Neutrophil (primary cell): ENCODE measurements at regions not wholly inside any gene's neighbourhood (a gene's known extent, or its start where the extent isn't known, plus 50 kb on each side); places are given as distances from the start of the nearest gene placed in this dataset.

Source experiments
- H3K27ac ChIP-seq: fragments of 200-600 bp; sonication (generic); 2 replicates; pipeline ENCODE4 v1.5.1; 2016; ENCODE audit warnings: mild to moderate bottlenecking, moderate library complexity
- H3K27me3 ChIP-seq: fragments of 200-600 bp; sonication (generic); 2 replicates; pipeline ENCODE4 v1.6.0; 2016; ENCODE audit warnings: mild to moderate bottlenecking
- H3K36me3 ChIP-seq: fragments of 200-600 bp; sonication (generic); 2 replicates; pipeline ENCODE4 v1.5.1; 2017
- H3K4me1 ChIP-seq, 2 experiments: fragments of 200-600 bp in 1 of 2; sonication (generic) in 1 of 2; 1 replicate in 1 of 2; 2 replicates in 1 of 2; pipeline versions ENCODE4 v1.5.1 to v1.6.1; 2013 to 2016; ENCODE audit warnings: low read depth in 1 of 2, low read length in 1 of 2, mild to moderate bottlenecking in 1 of 2, moderate library complexity in 1 of 2; ENCODE audit not compliant: control insufficient read depth in 1 of 2, insufficient read depth in 1 of 2
- H3K4me3 ChIP-seq, 2 experiments: fragments of 200-600 bp in 1 of 2; sonication (generic) in 1 of 2; 1 replicate in 1 of 2; 2 replicates in 1 of 2; pipeline ENCODE4 v1.5.1; 2013 to 2016; ENCODE audit warnings: low read depth in 1 of 2, low read length in 1 of 2, mild to moderate bottlenecking in 1 of 2, moderate library complexity in 1 of 2
- H3K9me3 ChIP-seq: fragments of 200-600 bp; sonication (generic); 2 replicates; pipeline ENCODE4 v1.5.1; 2016
- TF ChIP-seq, protein P1 (sequence below): fragments of 200-600 bp; sonication (generic); IDR thresholded peaks from 2 replicates; pipeline ENCODE4 v1.5.1; 2016; ENCODE audit warnings: antibody characterized with exemption

GRCh38 chr5:72613515-72613914 is 106.3 kb upstream of the ZNF366 start:
- Histone ChIP-seq H3K9me3 (no peaks in the 10 kb centered on the region), H3K4me3 (no peak overlapping the region), H3K36me3 (no peaks in the 10 kb centered on the region), H3K27me3 (peaks cover 14% of the 10 kb centered on the region), H3K27ac (no peak overlapping the region), H3K4me1 (no peaks in the 10 kb centered on the region)
- TF ChIP-seq, protein P1, sequence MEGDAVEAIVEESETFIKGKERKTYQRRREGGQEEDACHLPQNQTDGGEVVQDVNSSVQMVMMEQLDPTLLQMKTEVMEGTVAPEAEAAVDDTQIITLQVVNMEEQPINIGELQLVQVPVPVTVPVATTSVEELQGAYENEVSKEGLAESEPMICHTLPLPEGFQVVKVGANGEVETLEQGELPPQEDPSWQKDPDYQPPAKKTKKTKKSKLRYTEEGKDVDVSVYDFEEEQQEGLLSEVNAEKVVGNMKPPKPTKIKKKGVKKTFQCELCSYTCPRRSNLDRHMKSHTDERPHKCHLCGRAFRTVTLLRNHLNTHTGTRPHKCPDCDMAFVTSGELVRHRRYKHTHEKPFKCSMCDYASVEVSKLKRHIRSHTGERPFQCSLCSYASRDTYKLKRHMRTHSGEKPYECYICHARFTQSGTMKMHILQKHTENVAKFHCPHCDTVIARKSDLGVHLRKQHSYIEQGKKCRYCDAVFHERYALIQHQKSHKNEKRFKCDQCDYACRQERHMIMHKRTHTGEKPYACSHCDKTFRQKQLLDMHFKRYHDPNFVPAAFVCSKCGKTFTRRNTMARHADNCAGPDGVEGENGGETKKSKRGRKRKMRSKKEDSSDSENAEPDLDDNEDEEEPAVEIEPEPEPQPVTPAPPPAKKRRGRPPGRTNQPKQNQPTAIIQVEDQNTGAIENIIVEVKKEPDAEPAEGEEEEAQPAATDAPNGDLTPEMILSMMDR: no peak

- H3K27ac ChIP-seq: no peak overlapping the region
- H3K36me3 ChIP-seq: no peaks in the 10 kb centered on the region
- peaks cover 14% of the 10 kb centered on the region for H3K27me3 ChIP-seq
- H3K4me1 ChIP-seq: no peaks in the 10 kb centered on the region
- no peaks in the 10 kb centered on the region for H3K9me3 ChIP-seq
- no peak overlapping the region for H3K4me3 ChIP-seq
- TF ChIP-seq, protein P1: no peak
Measured at GRCh38 chr5:72612810-72613209, 105.6 kb upstream of the ZNF366 start.

DNA sequence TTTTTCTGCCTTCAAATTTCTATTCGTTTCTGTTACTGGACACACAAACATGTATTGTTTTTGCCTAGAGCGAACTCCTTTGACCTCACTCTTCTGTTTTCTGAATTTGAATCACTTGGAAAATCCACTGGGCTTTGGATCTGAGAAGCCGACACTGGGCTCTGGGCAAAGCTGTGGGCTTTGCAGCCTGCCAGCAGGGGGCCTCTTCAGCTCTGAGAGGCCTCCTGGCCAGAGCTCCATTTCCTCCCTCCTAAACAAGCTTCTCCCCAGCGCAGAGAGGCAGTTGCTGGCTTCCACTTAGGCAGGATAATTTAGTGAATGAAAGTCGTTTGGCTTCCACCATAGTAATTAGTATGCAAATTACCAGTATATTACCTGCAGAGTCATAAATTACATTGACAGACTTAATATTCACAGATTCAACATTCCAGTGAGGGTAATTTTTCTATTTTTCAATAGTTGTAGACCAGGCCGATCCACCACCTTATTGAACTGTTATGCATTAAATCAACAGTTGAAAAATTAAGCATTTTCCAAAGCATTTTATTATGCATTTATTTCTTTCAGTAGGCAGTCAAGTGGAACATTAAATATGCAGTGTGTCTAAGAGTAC is 104.0 kb upstream of the ZNF366 start:
- Histone ChIP-seq H3K4me3 (no peak overlapping the region), H3K36me3 (no peaks in the 10 kb centered on the region), H3K27me3 (peaks cover 14% of the 10 kb centered on the region), H3K27ac (no peak overlapping the region), H3K4me1 (no peaks in the 10 kb centered on the region), H3K9me3 (no peaks in the 10 kb centered on the region)
- TF ChIP-seq, protein P1: peak; percentile 26

GRCh38 chr5:72608926-72609325 is 101.7 kb upstream of the ZNF366 start:
- Histone ChIP-seq H3K4me3 (no peak overlapping the region), H3K4me1 (no peaks in the 10 kb centered on the region), H3K27ac (no peak overlapping the region), H3K9me3 (no peaks in the 10 kb centered on the region), H3K27me3 (peaks cover 14% of the 10 kb centered on the region), H3K36me3 (no peaks in the 10 kb centered on the region)
- TF ChIP-seq, protein P1: no peak

DNA sequence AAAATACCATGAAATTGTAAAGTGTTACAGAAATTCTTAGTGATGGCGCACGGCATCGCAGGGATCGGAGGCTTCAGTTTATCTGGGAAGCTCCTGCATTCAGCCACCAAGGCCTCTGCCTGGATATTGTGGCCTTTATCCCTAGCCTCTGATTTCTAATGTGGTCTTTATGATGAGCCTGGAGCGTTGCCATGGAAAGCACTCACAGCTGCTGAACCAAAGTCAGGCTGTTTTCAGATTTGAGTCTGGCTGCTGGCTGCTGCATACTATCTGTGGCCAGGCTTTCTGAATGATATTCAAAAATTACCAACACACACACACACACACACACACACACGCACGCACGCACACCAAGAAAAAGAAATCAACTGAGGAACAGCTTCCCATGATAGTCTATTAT is 101.1 kb upstream of the ZNF366 start:
- Histone ChIP-seq H3K4me1 (no peaks in the 10 kb centered on the region), H3K4me3 (no peak overlapping the region), H3K9me3 (no peaks in the 10 kb centered on the region), H3K27me3 (peaks cover 14% of the 10 kb centered on the region), H3K27ac (no peak overlapping the region), H3K36me3 (no peaks in the 10 kb centered on the region)
- TF ChIP-seq, protein P1: no peak
